ENCODE measurements at regions not wholly inside any gene's neighbourhood (a gene's known extent, or its start where the extent isn't known, plus 50 kb on each side); places are given as distances from the start of the nearest gene placed in this dataset.

DNA sequence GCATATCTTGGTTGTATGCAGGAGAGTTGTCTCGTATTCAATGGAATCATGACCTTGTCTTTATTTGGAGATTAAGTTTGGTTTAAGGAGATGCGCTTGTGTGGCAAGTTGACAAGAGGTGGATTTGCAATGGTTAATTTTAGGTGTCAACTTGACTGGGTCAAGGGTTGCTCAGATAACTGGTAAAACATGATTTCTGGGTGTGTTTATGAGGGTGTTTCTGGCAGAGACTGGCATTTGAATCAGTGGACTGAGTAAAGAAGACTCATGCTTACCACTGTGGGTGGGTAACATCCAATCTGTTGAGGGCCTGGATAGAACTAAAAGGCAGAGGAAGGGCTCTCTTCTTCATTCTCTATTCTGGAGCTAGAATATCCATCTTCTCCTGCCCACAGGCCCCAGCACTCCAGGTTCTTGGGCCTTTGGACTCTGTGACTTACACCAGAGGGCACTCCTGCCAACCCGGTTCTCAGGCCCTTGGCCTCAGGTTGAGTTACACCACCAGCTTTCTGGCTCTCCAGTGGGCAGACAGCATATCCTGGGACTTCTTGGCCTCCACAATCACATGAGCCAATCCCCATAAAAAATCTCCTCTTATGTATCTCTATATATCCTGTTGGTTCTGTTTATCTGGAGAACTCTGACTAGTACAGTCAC, 141.5 kb upstream of the ARID2 start:
- DNase-seq (ENCODE audit: low read depth), result no peak

DNA sequence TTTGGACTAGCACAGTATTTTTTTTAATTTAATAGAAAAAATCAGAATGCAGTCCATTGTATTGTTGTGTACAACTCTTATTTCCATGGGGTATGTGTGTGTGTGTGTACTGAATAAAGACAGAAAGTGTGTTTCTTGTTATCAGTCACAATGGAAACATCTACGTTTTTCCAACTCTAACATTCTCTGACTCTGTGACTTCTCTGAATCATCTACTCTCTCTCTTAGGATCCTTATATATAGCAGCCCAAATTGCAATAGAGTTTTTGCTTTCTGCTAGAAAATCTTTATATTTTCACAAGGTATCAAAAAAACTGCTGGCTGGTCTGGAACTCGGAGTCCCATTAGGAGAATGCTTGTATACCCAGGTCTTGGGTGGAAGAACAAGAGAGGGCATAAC, 138.9 kb upstream of the ARID2 start:
- no peak for DNase-seq (ENCODE audit: low read depth)

DNA sequence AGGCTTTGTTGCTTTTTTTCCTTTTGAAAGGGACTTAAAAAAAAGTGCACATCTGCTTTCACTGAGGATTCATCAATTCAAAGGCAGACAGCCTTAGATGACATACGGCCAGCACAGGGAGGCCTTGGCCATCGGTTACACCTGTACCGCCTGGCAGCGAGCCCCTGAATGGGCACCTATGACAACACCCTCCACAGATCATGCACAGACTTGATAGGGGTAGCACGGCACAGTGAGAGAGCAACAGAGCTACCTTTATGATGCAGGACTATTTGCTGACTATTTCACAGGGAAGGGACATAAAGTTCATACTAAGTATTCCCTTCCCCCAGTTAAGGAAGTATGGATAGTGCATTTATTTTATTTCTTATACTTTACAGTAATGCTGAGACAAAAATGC, 137.9 kb upstream of the ARID2 start:
- no peak for DNase-seq (ENCODE audit: low read depth)

DNA sequence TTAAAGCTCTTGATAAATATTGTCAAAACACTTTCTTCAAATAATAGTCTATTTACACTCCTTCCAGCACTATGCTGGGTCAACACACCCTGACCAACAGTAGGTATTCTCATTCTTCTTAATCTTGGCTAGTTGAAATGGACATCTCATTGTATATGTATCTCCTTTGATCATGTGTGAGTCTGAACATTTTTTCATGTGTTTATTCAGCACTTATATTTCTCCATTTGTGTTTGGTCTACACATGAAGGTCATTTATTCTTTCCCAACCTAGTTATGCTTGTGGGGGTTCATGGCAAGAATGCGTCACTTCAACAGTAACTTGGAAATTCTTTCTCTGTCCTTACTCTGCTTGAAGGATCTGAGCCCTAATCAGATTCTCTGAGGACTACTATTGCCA, 133.1 kb upstream of the ARID2 start:
- no peak for DNase-seq (ENCODE audit: low read depth)

DNA sequence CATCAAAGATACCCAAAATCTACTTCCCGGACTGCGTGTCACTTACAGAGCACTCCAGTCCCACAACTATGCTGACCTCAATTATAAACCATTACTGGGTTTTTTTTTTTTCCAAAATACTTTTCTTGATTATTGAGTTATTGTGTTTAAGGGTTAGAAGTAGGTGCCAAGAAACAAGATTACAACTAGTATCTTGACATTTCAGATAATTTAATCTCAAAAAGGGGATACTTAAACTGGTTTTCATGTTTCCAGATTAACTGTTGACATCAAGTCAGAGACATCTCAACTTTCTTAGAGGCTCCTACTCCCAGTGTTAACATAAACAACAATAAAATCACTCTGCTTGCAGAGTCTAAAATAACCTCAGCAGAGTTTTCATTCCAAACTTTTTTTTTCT, 131.2 kb upstream of the ARID2 start:
- no peak for DNase-seq (ENCODE audit: low read depth)

DNA sequence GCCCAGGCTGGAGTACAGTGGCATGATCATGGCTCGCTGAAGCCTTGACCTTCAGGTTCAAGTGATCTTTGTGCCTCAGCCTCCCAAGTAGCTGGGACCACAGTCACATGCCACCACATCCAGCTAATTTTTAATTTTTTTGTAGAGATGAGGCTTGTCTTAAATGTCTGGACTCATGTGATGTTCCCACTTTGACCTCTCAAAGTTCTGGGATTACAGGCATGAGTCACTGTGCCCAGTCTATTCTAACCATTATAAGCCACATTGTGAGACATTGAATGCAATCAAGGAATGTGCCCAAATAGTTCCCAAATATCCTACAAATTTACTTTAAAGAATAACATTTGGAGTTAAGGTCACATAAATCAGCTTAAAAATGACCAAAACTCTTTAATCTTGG, 130.7 kb upstream of the ARID2 start:
- no peak for DNase-seq (ENCODE audit: low read depth)

DNA sequence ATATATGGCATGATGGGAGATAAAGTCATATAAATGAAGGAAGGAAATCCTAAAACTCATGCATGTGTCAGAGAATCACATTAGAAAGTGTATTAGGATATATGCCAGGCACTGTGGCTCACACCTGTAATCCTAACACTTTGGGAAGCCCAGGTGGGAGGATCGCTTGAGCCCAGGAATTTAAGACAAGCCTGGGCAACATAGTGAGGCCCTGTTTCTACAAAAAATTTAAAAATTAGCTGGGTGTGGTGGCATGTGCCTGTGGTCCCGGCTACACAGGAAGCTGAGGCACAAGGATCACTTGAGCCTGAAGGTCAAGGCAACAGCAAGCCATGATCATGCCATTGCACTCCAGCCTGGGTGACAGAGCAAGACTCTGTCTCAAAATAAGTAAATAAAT, 130.3 kb upstream of the ARID2 start:
- DNase-seq (ENCODE audit: low read depth), result no peak

DNA sequence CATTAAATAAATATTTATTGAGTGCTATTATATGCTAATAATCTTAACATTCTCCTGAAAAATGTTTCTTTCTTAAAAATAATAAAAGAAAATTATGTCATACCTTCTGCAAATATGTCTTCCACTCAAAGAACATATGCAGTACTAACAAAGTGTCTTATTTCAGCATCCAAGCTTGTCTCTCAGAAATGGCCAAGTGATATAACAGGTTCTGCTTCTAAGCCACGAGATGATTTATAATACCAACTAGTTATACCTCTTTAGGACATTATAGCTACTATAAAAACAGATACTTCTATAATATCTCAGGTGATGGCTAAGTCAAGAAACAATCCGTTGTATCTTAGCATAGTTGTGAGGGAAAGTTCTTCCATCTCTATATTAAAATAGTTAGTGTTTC, 128.1 kb upstream of the ARID2 start:
- DNase-seq (ENCODE audit: low read depth), result no peak

DNA sequence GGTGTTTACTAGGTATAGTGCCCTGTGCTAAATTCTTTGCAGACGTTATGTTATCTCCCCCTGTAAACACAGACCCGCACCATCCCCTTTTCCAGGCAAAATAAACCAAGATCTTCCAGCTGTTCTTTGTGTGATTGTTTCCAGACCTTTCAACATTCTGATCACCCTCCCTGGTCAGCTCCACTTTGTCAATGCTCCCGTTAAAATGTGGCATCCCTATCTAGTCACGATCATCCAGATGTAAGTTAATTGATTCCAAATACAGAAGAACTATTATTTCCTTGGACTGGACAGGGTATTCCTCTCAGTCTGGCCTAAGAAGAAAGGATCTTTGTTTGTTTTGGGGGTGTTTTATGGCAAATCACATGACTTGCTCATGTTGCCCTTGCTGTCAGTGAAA, 127.6 kb upstream of the ARID2 start:
- no peak for DNase-seq (ENCODE audit: low read depth)

DNA sequence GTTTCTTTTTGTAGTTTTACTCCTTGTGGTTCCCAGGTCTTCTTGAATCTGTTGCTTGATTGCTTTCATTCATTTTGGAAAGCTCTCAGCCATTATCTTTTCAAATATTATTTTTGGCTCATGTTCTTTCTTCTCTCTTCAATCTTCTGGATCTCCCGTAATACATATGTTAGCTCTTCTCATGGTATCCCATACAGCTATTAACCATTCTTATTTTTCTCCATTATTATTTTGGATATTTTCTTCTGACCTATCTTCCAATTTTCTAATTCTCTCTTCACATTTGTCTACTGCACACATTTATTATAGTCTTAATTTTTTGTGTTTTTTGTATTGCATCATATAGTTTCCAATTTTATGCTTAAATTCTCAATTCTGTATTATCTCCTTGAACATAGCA, 123.9 kb upstream of the ARID2 start:
- no peak for DNase-seq (ENCODE audit: low read depth)

DNA sequence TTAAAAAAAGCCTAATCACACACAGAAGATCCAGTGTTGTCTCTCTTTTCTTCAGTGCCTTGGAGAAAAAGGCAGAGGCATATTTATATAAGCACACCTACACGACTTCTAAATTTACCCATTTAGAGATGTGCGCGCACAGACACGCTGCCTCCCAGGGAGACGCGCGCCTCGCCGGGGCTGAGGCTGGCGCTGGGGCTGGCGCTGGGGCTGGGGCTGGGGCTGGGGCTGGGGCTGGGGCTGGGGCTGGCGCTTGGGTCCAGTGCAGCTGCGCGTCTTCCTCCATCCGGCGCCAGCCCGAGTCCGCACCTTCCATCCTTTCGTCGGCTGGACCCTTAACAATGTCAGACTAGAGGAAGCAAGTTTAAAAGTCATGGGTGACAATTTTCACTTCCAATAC, 118.4 kb upstream of the ARID2 start:
- no peak for DNase-seq (ENCODE audit: low read depth)

DNA sequence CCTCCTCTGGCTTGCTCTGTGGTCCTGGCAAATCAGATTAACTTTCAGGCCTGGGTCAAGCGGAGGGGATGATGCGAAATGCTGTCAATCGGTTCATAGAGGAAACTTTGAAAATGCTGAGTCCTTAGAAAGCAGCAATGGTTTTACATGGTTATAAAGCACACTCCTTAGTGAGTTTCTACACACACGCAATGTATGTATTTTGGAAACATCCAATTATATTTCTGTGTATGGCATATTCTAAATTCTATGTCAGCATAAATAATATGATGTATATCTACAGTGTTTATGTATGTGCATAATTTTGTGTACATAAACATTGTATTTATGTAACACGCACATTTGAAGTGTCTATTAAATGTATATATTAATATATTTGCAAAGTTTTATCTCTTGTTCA, 118.0 kb upstream of the ARID2 start:
- no peak for DNase-seq (ENCODE audit: low read depth)

DNA sequence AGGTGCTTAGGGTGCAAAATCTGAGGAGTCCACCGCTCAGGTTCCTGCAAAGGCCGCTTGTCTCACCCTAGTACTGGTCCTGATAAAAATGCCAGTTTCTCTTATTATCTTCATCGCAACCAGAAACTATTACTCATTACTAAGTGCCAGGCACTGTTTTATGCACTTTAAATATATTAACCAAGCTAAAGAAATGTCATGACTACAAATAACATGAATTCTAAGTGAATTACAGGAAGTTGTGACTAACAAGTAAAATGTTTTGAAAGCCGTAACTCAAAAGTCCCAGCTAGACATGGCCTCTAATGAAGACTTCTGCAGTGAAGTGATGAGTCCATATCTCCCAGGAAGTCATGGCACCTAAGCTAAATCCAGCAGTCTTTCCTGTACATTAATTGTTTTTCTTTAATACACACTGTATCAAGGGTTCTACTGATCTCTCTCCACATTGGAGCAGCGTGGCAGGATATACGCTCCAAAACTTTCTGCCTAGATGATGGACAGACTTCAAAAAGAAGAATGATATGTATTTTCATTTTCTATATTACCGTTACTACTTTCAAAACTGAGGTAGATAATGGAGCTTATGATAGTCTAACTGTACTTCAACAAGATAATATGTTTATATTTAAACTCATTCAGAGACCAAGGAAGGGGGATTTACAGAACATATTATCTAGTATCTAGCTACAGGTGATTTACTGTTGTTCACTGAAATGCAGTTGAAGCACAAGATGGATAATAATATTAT, 117.3 kb upstream of the ARID2 start:
- no peak for DNase-seq (ENCODE audit: low read depth)

DNA sequence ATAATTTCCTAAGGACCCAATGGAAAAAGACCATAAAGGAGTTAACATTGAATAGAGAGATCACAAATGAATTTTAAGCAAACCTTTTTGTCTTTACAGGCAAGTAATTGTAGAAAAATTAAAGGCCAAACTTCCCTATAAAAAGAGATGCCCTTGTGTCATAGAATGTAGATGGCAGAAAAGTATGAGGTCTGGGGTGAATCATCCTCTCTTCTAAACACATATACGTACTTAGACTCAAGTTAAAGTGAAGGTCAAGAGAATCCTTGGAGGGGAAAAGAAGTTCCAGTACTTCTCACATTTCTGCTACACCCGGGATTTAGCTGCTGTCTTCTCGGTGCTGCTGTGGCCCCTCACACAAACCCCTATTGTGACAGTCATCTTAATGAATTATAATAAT, 116.2 kb upstream of the ARID2 start:
- no peak for DNase-seq (ENCODE audit: low read depth)

DNA sequence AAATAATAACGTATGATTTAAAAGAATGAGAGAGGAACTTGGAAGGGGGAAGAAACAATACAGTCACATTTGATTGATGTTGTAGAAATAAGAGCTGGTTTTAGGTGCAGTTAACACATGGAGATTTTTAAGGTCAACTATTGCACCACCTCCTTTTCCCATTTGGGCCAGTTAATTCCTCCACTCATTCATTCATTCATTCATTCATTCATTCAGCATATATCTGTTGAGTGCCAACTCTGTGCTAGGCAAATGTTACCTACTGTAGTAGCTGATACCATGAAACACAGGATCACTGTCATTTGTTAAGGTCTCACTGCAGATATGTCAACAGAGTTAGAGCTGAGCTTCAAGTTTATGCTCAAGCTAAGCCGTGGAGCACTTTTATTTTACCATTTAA, 115.7 kb upstream of the ARID2 start:
- DNase-seq (ENCODE audit: low read depth), result no peak

DNA sequence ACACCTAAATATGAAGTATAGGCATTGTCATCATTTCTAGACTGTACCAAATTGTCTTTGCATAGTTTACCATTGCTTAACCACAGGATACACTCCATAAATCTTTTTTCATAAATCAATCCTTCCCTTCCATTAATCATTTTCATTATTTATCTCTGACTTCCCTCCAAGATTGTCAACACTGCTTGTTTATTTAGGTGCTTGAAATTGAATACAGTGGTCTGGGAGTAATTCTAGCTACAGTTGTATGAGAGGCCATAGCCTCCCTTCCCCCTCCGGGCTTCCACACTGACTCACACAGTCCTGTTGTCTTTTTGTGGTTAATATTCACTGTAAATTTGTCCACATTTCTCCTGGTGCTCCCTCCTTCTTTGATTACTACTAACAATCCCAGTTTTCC, 114.2 kb upstream of the ARID2 start:
- no peak for DNase-seq (ENCODE audit: low read depth)

DNA sequence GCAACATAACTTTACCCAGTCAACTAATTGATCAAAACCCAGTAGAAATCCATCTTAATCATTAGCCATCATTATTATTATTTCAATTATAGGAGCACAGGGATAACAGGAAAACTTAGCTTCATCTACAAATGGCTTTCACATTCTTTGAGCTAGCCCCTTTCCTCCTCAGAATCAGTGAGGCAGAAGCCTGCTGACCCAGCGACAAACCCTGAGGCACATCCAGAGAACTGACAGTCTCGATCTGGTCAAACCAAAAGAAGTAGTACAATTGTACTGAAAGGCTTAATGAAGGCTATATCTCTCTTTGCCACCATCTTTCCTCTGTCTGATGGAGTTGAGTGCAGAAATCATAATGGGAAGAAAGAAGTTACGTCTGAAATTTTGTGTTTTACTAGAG, 109.8 kb upstream of the ARID2 start:
- no peak for DNase-seq (ENCODE audit: low read depth)

DNA sequence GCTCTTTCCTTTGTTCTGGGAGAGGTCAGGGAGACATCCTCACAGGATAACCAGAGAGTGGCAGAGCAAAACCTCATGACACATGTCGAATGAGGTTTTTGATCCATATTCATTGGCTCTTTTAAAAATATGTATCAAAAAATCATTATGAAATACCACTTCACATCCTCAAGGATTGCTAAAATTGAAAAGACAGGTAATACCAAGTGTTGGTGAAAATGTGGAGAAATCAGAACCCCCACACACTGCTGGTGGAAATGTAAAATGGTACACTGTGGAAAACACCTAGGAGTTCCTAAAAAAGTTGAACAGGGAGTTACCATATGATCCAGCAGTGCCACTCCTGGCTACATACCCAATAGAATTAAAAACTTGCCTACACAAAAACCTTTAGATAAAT, 107.8 kb upstream of the ARID2 start:
- DNase-seq (ENCODE audit: low read depth), result no peak

DNA sequence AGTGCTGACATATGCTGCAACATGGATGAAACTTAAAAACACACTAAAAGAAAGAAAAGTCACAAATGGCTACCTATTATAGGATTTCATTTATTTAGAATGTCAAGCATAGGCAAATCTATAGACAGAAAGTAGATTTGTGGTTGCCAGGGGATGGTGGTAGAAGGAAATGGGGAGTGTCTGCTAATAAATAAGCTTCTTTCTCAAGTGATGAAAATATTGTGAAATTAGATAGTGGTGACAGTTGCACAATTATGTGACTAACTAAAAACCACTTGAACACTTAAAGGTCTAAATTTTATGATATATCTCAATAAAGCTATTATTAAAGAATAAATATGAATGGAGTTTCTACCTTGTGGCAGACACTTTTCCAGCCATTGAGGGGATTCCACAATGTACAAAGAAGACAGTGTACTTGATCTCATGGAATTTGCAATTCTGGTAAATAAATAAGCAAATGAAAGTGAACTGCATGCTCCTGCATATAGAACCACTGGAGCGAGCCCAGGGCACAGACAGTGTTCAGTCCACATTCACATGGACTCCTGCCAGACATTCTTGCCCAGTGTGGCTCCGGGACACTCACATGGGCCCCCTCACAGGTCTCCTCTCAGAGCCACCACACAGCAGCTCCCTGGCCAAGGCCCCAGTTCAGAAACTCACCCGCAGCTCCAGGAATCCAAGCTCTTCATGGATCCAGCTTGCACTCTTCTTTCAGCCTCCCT, 107.1 kb upstream of the ARID2 start:
- DNase-seq (ENCODE audit: low read depth), result no peak

DNA sequence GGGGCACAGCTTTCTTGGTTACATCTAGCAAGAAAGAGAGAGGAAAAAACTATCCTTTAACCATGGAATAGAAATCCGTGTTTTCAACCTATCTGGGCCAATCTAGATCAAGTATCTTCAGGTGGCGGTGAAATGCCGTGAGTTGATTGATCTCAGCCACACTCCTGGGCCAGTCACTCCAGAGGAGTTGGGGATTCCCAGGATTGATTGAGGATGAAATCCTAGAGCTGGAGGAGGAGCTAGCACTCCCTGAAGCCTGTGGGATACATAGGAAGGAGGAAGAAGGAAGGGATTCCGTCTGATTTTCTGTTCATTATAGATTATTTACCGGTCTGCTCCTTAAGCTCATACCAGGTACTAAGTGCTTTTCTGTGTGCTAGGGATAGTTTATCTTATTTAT, 106.3 kb upstream of the ARID2 start:
- no peak for DNase-seq (ENCODE audit: low read depth)

DNA sequence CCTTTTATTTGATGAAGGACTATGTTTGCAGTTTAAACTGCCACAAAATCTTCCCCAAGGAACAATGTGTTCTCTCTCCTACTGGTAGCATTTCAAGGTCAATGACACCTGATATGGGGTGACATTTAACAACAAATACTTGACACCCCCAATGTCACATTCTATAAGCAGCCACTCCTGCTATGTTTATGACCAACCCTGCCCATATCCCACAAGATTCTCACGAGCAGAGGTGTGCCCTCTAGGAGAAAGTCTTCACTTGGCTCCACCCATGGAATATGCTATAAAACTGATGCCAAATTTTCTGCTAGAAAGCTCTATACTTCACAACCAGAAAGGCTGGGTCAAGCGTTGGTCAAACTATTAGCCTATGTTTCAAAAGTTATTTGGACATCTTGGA, 105.6 kb upstream of the ARID2 start:
- no peak for DNase-seq (ENCODE audit: low read depth)

DNA sequence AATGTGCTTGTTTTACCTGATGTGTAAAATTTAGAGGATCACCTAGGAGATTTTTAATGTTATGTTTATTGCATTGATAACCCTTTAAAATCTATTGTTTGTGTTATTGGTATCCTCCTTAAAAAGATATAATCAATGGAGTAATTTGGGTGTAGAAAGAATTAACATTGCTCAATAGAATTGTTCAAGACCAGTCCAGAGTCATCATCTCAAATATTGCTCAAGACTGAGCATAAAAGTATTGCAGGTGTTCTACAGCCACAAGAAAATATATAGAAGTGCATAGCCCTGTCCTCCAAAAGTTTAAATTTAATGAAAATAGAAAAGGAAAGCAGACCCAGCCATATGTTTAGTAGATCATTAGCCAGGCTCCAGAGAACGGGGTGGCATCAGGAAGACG, 102.5 kb upstream of the ARID2 start:
- DNase-seq (ENCODE audit: low read depth), result no peak

DNA sequence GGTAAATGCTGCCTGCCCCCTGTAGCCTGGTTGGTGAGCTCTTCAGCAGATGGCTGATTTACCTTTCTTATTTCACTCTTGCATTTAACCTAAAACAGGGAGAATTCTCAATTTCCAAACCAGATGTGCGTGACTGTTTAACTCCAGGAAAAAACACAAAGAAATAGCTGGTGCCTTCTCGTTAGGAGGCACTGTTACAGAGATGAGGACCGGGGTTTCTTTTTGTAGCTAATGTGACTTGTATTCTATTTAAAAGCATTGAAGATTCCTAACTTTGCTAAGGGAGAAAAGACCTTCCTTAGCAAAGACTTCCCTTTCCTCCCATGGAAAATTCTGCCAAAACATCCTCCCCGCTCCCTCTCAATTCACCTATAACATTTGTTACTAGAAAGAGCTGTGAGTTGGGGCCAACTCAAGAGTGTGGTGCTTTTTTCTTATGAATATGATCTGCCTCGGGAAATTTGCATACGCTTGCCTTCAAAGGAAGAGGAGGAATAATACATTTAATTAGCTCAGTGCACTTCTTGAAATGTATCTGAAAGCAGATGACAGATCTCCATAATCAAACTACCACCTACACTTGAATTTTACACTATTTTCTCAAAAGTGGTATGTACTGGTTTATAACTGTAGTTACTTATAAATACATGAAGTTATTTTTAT, 102.0 kb upstream of the ARID2 start:
- no peak for DNase-seq (ENCODE audit: low read depth)
